Peyer's patch (tissue), 4 donors: ENCODE measurements at regions not wholly inside any gene's neighbourhood (a gene's known extent, or its start where the extent isn't known, plus 50 kb on each side); places are given as distances from the start of the nearest gene placed in this dataset.

Experiments
- DNase-seq, 3 donors: peaks; one replicate each; pipeline ENCODE4 v3.0.0-alpha.2; 2017 to 2019
- H3K27ac ChIP-seq, 4 donors: fragments of 200-600 bp; sonication (generic); one replicate each; pipeline ENCODE4 v1.5.1; 2016 to 2019
- H3K27me3 ChIP-seq, 2 donors: fragments of 200-600 bp; sonication (generic); one replicate each; pipeline ENCODE4 v1.5.1; 2019
- H3K36me3 ChIP-seq, 3 donors: fragments of 200-600 bp; sonication (generic); one replicate each; pipeline ENCODE4 v1.5.1; 2016 to 2019
- H3K4me1 ChIP-seq, 4 donors: fragments of 200-600 bp; sonication (generic); one replicate each; pipeline ENCODE4 v1.5.1; 2016 to 2019
- H3K4me3 ChIP-seq, 4 donors: fragments of 200-600 bp; sonication (generic); 1 replicate in 3 of 4; 2 replicates in 1 of 4; pipeline ENCODE4 v1.5.1; 2016 to 2019; ENCODE audit warnings: mild to moderate bottlenecking in 1 of 4
- H3K9me3 ChIP-seq, 4 donors: fragments of 200-600 bp; sonication (generic); one replicate each; pipeline ENCODE4 v1.5.1; 2016 to 2019; ENCODE audit warnings: mild to moderate bottlenecking in 1 of 4
- POLR2A ChIP-seq, 2 donors: fragments of 450-650 bp; IDR thresholded peaks; one replicate each; pipeline ENCODE4 v1.5.1; 2017; ENCODE audit warnings: antibody characterized with exemption in 2 of 2, mild to moderate bottlenecking in 2 of 2, moderate library complexity in 2 of 2
- TF ChIP-seq, protein P1 (sequence below), 6 experiments: fragments of 450-650 bp in 4 of 6; fragments of 200-600 bp in 2 of 6; sonication (generic) in 1 of 6; IDR thresholded peaks; one replicate each; pipeline ENCODE4 v1.5.1; 2017 to 2019; ENCODE audit warnings: antibody characterized with exemption in 6 of 6, mild to moderate bottlenecking in 3 of 6, moderate library complexity in 1 of 6

DNA sequence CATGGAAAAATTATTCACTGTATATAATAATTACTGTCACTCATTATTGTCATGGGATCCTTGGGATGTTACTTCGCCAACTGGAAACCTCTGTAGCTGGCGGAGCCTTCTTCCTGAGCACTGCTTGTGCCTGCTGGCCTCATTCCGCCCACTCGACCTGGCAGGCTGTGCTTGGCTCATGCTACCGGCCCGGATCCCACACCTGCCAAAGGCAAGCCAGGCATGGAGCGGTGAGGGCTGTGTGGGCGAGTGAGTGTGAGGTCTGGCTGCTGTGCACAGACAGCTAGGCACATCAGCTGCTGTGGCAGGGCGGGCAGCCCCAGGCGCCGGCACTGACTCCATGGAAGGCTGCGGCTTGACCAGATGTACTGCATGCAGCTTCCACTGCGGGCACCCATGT lies 78.4 kb downstream of the DISP1 start:
- Histone ChIP-seq H3K27me3 (no peaks in the 10 kb centered on the region), H3K4me3 (no peak overlapping the region), H3K9me3 (no peaks in the 10 kb centered on the region), H3K36me3 (no peaks in the 10 kb centered on the region), H3K27ac (no peak overlapping the region), H3K4me1 (peaks cover 0 to 14% (median 0%) of the 10 kb centered on the region in 4 donors)
- TF ChIP-seq, protein P1, sequence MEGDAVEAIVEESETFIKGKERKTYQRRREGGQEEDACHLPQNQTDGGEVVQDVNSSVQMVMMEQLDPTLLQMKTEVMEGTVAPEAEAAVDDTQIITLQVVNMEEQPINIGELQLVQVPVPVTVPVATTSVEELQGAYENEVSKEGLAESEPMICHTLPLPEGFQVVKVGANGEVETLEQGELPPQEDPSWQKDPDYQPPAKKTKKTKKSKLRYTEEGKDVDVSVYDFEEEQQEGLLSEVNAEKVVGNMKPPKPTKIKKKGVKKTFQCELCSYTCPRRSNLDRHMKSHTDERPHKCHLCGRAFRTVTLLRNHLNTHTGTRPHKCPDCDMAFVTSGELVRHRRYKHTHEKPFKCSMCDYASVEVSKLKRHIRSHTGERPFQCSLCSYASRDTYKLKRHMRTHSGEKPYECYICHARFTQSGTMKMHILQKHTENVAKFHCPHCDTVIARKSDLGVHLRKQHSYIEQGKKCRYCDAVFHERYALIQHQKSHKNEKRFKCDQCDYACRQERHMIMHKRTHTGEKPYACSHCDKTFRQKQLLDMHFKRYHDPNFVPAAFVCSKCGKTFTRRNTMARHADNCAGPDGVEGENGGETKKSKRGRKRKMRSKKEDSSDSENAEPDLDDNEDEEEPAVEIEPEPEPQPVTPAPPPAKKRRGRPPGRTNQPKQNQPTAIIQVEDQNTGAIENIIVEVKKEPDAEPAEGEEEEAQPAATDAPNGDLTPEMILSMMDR (IDR thresholded peaks at IDR 0.05), result no peak
- TF ChIP-seq POLR2A (IDR thresholded peaks at IDR 0.05), result no peak
- DNase-seq, result no peak

- no peak for TF ChIP-seq POLR2A (IDR thresholded peaks at IDR 0.05)
- TF ChIP-seq, protein P1 (IDR thresholded peaks at IDR 0.05), result no peak
- H3K27ac ChIP-seq, result no peak overlapping the region
- H3K4me3 ChIP-seq, result no peak overlapping the region
- peaks cover 0 to 14% (median 0%) of the 10 kb centered on the region in 4 donors for H3K4me1 ChIP-seq
- H3K9me3 ChIP-seq, result no peaks in the 10 kb centered on the region
- DNase-seq, result no peak
- no peaks in the 10 kb centered on the region for H3K36me3 ChIP-seq
- H3K27me3 ChIP-seq, result no peaks in the 10 kb centered on the region
These were observed 79.5 kb downstream of the DISP1 start for GRCh38 chr1:222894331-222894730.

- DNase-seq, result no peak
- Histone ChIP-seq H3K27ac (no peak overlapping the region), H3K36me3 (no peaks in the 10 kb centered on the region), H3K27me3 (no peaks in the 10 kb centered on the region), H3K9me3 (no peaks in the 10 kb centered on the region), H3K4me1 (peaks cover 0 to 11% (median 0%) of the 10 kb centered on the region in 4 donors), H3K4me3 (no peak overlapping the region)
- TF ChIP-seq POLR2A (IDR thresholded peaks at IDR 0.05), result no peak
- TF ChIP-seq, protein P1 (IDR thresholded peaks at IDR 0.05), result no peak
These were observed 82.0 kb downstream of the DISP1 start for GRCh38 chr1:222896630-222897526.

GRCh38 chr1:222897527-222898190 lies 82.8 kb downstream of the DISP1 start:
- Histone ChIP-seq H3K27me3 (no peaks in the 10 kb centered on the region), H3K27ac (no peak overlapping the region), H3K4me3 (peak overlapping the region in 2 of 4 donors; percentile 24 to 36), H3K36me3 (no peaks in the 10 kb centered on the region), H3K4me1 (peaks cover 0 to 9% (median 0%) of the 10 kb centered on the region in 4 donors), H3K9me3 (no peaks in the 10 kb centered on the region)
- no peak for DNase-seq
- TF ChIP-seq, protein P1 (IDR thresholded peaks at IDR 0.05), result no peak
- no peak for TF ChIP-seq POLR2A (IDR thresholded peaks at IDR 0.05)

GRCh38 chr1:222898191-222898527 lies 83.3 kb downstream of the DISP1 start:
- DNase-seq, result no peak
- Histone ChIP-seq H3K4me3 (peak overlapping the region in 2 of 4 donors; percentile 24 to 36), H3K27me3 (no peaks in the 10 kb centered on the region), H3K36me3 (no peaks in the 10 kb centered on the region), H3K27ac (no peak overlapping the region), H3K4me1 (peaks cover 0 to 9% (median 0%) of the 10 kb centered on the region in 4 donors), H3K9me3 (no peaks in the 10 kb centered on the region)
- TF ChIP-seq, protein P1 (IDR thresholded peaks at IDR 0.05), result no peak
- TF ChIP-seq POLR2A (IDR thresholded peaks at IDR 0.05), result no peak
